GM12872 (cell line): ENCODE measurements at regions not wholly inside any gene's neighbourhood (a gene's known extent, or its start where the extent isn't known, plus 50 kb on each side); places are given as distances from the start of the nearest gene placed in this dataset.

Experiments
- CTCF ChIP-seq: IDR thresholded peaks from 3 replicates; pipeline ENCODE4 v1.5.1; 2011; ENCODE audit warnings: low read depth, mild to moderate bottlenecking, low read length, moderate library complexity; ENCODE audit not compliant: insufficient read depth

- no peak for TF ChIP-seq CTCF
These were observed 338.8 kb upstream of the REG3G start for GRCh38 chr2:78686625-78687153.

GRCh38 chr2:78699696-78700095 lies 325.8 kb upstream of the REG3G start:
- TF ChIP-seq CTCF, result no peak

- TF ChIP-seq CTCF, result no peak
These were observed 324.0 kb upstream of the REG3G start for GRCh38 chr2:78701546-78701945.

GRCh38 chr2:78707776-78708386 lies 317.6 kb upstream of the REG3G start:
- no peak for TF ChIP-seq CTCF

- TF ChIP-seq CTCF, result no peak
These were observed 314.7 kb upstream of the REG3G start for GRCh38 chr2:78710632-78711375.

GRCh38 chr2:78715293-78715692 lies 310.2 kb upstream of the REG3G start:
- TF ChIP-seq CTCF, result no peak

GRCh38 chr2:78718024-78718423 lies 307.5 kb upstream of the REG3G start:
- no peak for TF ChIP-seq CTCF
